GM10248 (cell line): ENCODE measurements at regions not wholly inside any gene's neighbourhood (a gene's known extent, or its start where the extent isn't known, plus 50 kb on each side); places are given as distances from the start of the nearest gene placed in this dataset.

Experiments used
- CTCF ChIA-PET: fragments of 300-600 bp; sonication (Branson Sonifier 250); formaldehyde crosslinking; extraction: SDS; loops from one replicate; lab custom pipeline; 2021; ENCODE audit warnings: antibody characterized with exemption; lab: Yijun Ruan, JAX
- POLR2A ChIA-PET: fragments of 350-650 bp; sonication (Branson Sonifier 250); formaldehyde crosslinking; extraction: SDS; loops from one replicate; lab custom pipeline; 2020; ENCODE audit warnings: antibody characterized with exemption; lab: Yijun Ruan, JAX
- DNase-seq: peaks from one replicate; pipeline ENCODE4 v3.0.0; 2012; ENCODE audit errors: extremely low spot score
- CTCF ChIP-seq: IDR thresholded peaks from 2 replicates; pipeline ENCODE4 v1.5.1; 2012; ENCODE audit warnings: mild to moderate bottlenecking, low read depth; ENCODE audit errors: extremely low read depth, missing control alignments, control extremely low read depth

GRCh38 chrY:7744691-7745580 lies 833.4 kb upstream of the AMELY start:
- CTCF ChIA-PET: interaction anchor here (1.3 kb wide), 1 partner anchor 15 kb away, joined by 3 read pairs; no protein-coding TSS in a partner anchor
- POLR2A ChIA-PET: no interaction called here
- DNase-seq: no peak
- TF ChIP-seq CTCF: no peak

- ChIA-PET CTCF (no interaction called here), POLR2A (no interaction called here)
- no peak for TF ChIP-seq CTCF
- no peak for DNase-seq
Measured at GRCh38 chrY:7736847-7737365, 825.4 kb upstream of the AMELY start.

- CTCF ChIA-PET: interaction anchor here (0.8 kb wide), 1 partner anchor 13 kb away, joined by 3 read pairs; no protein-coding TSS in a partner anchor
- DNase-seq: no peak
- POLR2A ChIA-PET: no interaction called here
- TF ChIP-seq CTCF: no peak
Measured at GRCh38 chrY:7731651-7732050, 820.1 kb upstream of the AMELY start.

GRCh38 chrY:7730664-7731063 lies 819.1 kb upstream of the AMELY start:
- no peak for TF ChIP-seq CTCF
- DNase-seq: no peak
- ChIA-PET POLR2A (no interaction called here), CTCF (interaction anchor here (1.4 kb wide), 1 partner anchor 14 kb away, joined by 3 read pairs; no protein-coding TSS in a partner anchor)

DNA sequence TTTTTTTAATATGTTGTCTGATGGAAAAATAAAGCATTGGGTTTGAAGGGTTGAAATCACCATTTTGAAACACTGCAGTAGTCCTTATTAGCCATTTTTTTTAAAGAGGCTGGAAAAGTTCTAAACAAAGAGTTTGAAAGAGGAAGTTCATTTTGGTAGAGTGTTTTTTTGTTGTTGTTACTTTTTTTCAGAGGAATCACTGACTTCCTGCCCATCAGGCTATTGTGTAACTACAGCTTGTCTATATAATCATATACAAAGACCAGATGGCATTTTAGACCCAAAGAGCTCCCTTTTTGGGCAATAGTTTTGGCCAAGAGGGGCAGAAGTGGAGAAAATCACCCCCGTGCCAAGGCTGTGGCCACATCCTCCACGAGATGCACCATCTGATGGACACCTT lies 818.5 kb upstream of the AMELY start:
- CTCF ChIA-PET: interaction anchor here (1.4 kb wide), 1 partner anchor 14 kb away, joined by 3 read pairs; no protein-coding TSS in a partner anchor
- DNase-seq: no peak
- POLR2A ChIA-PET: no interaction called here

More for the DNA sequence above, 818.5 kb upstream of the AMELY start:
- TF ChIP-seq CTCF: no peak
